Left renal pelvis (tissue), 4 donors: ENCODE measurements at regions not wholly inside any gene's neighbourhood (a gene's known extent, or its start where the extent isn't known, plus 50 kb on each side); places are given as distances from the start of the nearest gene placed in this dataset.
"Not testable (repeated sequence)": the region's sequence is repeated elsewhere in the genome, so short reads cannot be mapped to it uniquely, and the experiment has no call there.

Experiments used
- DNase-seq, 4 donors: peaks; one replicate each; pipeline ENCODE4 v3.0.0-alpha.2; 2013; ENCODE audit warnings: low read depth in 4 of 4, low spot score in 3 of 4

DNA sequence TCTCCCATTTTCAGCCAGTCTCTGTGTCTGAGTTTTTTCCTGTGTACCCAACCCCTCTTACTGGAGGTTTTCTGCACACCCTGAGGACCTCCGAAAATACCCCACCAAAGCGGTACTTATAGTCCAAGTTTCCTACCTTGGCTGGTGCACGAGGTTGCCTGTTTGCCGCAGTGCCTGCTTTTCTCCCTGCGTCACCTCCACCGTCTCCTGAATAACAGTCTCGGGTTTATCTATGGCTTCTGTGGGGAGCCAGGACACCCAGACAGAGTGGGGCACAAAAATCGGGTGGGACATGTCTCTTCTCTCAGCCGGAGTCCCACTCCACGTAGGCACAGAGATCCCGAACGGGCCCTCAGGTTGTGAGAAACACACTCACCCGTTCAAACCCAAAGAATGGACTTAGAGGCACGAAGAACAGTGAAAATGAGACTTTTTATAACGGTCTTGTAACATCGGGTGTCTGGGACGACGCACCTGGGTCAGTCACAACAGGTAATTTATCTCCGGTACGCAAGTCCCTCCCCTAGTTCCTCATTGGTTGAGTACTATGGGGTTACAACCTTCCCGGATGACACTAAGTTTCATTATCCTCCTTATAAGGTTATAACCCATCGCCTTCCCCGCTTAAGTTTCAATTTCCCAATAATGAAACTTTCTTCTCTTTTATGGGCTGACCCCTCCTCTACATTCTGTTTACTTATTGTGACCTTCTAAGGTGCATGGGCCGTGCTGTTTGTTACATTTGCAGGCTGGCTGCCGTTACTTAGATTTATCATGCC, 970.2 kb upstream of the COX7C start:
- DNase-seq, result no peak

DNA sequence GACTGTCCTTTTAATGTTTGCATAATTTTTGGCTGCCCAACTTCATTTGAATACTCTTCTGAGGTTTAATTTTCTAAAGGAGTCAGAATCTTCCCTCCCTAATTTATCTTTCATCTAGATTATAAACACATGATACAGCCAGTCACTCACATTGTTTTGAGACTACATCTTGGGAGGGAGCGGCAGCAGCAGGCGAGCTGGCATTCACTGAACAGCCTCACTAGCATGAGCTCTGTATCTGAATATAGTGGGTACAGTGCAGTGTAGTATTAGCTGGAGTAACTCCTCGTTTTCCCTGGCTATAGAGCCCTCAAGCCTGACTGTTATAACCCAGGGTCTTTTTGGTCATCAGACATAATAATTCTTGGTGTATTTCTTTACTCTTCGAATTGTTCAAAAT, 969.2 kb upstream of the COX7C start:
- no peak for DNase-seq

DNA sequence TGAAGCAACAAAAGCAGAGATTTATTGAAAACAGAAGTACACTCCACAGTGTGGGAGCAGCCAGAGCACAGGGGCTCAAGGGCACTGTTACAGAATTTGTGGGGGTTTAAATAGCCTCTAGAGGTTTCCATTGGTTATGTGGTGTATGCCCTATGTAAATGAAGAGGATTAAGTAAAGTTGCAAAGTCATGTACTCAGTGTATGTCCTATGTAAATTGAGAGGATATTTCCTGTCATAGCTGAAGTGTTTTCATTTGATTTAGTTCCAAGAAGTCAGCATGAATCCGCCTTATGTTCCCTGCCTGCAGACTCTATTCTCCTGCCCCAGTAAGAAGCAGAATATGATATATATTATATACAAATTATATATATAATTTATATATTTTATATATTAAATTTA, 966.0 kb upstream of the COX7C start:
- DNase-seq, result no peak

DNA sequence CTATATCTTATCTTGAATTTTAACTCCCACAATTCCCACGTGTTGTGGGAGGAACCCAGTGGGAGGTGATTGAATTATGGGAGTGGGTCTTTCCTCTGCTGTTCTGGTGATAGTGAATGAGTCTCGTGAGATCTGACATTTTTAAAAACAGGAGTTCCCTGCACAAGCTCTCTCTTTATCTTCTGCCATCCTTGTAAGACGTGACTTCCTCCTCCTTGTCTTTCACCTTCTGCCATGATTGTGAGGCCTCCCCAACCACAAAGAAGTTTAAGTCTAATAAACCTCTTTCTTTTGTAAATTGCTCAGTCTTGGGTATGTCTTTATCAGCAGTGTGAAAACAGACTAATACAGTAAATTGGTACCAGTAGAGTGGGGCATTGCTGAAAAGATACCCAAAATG, 963.6 kb upstream of the COX7C start:
- DNase-seq, result not testable (repeated sequence)

DNA sequence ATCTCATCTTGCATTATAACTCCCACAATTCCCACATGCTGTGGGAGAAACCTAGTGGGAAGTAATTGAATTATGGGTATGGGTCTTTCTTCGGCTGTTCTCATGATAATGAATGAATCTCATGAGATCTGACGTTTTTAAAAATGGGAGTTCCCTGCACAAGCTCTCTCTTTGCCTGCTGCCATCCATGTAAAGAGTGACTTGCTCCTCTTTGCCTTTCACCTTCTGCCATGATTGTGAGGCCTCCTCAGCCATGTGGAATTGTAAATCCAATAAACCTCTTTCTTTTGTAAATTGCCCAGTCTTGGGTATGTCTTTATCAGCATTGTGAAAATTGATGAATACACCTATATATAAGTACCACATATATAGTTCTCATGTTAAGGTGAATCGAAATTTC, 961.7 kb upstream of the COX7C start:
- no peak for DNase-seq

DNA sequence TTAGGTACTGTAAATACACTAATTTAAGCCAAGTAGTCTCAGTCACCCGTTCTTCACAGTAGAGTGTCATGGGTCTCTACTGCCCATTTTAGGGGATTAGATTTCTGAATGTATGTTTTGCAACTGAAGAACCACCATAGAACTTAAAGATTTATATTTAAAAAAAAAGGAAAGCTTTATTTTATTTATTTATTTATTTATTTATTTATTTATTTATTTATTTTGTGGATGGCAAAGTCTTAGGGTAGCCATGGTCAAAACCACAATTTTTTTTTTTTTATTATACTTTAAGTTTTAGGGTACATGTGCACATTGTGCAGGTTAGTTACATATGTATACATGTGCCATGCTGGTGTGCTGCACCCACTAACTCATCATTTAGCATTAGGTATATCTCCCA, 960.4 kb upstream of the COX7C start:
- not testable (repeated sequence) for DNase-seq

DNA sequence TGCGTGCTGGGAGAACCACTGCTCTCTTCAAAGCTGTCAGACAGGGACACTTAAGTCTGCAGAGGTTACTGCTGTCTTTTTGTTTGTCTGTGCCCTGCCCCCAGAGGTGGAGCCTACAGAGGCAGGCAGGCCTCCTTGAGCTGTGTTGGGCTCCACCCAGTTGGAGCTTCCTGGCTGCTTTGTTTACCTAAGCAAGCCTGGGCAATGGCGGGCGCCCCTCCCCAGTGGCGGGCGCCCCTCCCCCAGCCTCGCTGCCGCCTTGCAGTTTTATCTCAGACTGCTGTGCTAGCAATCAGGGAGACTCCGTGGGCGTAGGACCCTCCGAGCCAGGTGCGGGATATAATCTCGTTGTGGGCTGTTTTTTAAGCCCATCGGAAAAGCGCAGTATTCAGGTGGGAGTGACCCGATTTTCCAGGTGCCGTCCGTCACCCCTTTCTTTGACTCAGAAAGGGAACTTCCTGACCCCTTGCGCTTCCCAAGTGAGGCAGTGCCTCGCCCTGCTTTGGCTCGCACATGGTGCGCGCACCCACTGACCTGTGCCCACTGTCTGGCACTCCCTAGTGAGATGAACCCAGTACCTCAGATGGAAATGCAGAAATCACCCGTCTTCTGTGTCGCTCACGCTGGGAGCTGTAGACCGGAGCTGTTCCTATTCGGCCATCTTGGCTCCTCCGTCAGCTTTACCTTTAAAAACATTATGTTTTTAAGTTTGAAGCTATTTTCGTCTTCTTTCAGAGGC, 954.6 kb upstream of the COX7C start:
- DNase-seq, result not testable (repeated sequence)

DNA sequence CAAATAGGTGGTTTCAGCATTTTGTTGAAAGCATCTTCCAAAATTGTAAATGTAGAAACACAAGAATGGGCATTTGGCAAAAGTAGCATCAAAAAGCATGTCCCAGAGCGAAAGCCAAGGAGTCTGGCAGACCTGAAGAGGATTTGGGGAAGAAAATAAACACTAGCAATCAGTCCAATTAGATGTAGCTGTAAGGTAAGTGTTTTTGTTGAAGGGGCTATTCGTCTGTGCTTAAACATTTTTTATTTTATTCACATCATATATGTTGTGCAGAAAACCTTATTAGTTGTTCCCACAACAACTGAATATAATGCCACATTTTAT, 954.1 kb upstream of the COX7C start:
- DNase-seq, result no peak

DNA sequence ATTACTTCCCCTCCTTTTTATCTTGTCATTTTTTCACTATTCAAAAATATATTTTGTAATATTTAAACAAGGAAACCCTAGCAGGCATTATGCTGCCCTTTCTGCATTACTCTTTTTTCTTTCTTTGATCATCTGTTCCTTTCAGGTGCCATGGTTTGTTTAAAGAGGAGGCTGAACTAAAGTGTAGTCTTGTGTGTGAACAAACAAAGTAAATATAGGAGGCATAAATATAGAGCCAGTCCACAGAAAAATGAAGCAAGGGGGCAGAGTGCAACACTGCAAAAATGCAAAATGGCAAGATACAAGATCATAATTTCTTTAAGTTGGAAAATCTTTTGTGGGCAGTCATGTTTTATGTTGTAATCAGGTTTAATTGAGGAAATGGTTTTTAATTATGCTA, 947.3 kb upstream of the COX7C start:
- no peak for DNase-seq

DNA sequence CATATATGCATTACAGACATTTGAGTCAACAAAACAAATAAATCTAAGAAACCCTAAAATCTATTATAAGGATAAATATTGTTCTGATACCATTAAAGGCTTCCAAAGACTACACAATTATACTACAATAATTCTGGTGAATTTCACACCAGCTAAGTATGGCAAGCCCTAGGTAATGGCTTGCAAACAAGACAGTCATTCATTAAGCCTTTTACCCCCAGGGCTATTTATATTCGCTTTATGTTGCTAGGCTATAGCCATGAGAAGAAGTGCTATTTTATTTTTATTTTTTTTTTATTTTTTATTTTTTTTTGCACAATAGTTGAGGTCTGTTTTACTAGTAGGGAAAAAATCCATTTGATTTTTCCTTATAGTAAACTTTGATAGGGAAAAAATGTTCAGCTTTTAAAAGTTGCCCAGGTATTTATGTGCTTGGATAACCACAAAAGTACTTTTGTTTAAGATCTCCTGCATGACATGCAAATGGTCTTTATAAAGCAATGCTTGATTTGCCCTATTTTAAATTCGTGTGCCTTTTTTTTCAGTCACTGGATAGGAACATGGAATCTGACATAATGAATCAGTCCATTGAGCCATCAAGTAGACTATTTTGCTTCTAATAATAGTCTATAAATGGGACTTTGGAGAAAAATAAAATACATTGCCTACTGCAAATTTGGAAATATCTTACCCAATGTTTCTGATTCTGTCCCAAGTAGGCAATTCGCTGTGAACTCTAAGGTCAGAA, 946.3 kb upstream of the COX7C start:
- no peak for DNase-seq

DNA sequence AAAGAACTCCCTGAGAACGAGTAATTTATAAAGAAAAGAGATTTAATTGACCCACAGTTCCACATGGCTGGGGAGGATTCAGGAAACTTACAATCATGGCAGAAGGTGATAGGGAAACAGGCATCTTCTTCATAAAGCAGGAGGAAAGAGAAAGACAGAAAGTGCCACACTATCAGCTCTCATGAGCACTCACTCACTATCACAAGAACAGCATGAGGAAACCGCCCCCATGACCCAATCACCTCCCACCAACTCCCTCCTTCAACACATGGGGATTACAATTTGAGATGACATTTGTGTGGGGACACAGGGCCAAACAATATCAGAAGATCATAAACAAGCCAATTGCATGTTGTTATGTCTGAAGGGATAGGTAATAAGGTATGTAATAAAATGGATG, 935.9 kb upstream of the COX7C start:
- no peak for DNase-seq

DNA sequence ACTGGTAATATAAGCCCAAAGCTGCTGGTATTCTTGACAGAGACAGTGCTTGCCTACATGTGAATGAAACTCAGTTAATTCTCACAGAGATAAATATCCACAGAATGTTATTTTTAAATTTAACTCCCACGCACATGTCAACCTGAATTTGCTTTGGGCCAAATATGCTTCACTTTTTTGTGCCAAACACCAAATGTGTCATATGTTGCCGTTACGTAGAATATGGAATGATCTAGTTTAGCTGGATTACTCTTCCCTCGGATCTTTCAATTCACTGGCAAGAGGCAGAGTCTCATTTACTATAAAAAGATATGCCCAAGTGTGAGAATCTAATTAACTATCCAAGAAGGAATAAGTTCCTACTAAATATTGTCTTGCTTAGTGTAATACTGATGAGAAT, 933.4 kb upstream of the COX7C start:
- DNase-seq, result no peak

DNA sequence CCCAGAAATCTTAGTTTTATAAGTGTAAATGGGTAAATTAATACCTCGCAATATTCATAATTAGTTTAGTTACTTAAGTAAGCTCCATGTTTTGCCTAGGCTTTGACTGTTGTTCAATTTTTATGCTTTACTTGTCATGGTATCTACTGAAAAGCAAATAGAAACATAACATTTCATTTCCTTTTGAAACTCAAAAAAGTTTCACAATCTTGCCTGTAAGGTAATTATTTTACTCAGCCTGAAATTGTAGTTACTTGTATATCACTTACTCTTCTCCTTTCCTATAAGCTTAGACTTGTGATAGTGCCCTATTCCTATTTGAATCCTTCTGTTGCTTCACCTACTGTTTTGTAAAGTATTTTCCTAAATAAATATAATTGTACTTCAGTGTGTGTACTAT, 914.4 kb upstream of the COX7C start:
- DNase-seq, result no peak

DNA sequence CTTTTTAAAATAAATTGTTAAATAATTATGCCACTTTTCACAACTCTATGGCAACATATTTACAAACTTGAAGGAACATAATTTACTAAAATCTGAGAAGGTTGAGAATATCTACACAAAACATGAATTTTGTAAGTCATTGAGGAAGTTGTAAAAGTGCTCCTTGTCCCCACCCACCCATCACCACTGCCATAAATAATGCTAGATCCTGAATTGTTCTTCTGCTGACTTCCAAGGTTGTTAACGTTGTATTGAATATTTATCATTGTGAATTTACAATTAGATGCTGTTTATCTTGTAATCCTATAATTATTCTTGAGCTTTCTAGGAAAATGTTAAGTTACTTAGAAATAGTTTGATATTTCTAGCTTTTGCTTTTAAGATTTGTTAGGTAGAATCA, 908.0 kb upstream of the COX7C start:
- DNase-seq, result no peak

DNA sequence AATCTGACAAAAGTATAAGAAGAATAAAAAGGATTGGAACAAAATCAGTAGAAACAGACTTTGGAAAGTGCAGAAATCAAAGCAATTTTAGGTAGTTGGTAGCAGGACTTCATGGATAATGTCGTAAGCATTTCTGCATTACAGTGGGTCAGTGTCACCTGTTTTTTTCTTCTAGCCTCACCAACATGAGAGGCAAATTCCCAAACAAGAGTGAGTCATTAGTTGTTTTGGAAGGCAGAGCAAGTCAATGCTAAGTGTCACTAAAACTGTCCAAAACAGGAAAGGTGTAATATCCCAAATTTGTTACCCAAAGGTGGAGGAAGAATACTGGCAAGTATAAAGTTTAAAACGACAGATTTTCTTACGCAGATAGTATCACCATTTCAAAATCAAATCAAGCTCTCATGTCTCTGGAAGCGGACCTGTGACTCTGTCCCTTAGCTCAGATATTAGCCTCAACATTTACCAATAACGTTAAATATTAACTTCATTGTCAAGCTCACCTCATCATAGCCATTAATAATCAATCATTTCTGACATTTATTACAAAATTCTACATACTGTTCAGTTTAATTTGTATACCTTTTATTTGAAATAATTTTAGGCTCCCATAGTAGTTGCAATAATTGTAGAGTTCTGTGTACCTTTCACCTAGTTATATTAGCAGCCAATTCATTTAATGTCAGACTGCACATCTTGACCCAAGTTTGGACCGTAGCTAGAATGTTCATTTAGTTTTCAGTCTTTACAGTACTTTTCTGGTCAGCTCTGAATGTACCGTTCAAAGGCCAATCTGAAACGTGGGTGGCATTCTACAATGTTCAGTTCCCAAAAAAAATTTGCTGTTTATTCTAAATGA, 901.2 kb upstream of the COX7C start:
- DNase-seq, result no peak

DNA sequence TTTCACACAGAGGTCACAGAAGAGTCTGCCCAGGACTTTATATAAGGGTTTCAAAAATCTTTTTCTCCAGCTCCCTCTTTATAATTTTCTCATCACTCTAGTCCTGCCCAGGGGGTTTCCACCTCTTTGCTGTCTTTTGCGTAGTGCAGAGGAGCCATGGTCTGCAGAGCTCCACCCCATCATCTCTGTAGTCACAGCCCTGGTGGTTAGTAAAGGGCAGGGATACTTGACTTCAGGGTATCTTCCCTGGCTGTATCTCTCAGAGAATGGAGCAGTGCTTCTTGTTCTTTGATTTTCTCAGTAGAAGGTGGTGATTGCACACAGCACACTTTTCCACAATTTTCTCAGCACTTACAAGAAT, 900.6 kb upstream of the COX7C start:
- DNase-seq, result no peak

DNA sequence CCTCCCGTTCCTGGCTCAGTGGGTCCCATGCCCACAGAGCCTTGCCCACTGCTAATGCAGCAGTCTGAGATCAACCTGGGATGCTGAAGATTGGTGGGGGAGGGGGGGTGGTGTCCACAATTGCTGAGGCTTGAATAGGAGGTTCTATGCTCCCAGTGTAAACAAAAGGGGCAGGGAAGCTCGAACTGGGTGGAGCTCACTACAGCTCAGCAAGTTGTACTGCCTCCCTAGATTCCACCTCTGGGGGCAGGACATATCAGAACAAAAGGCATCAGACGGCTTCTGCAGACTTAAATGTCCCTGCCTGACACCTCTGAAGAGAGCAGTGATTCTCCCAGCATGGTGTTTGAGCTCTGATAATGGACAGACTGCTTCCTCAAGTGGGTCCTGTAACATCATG, 885.6 kb upstream of the COX7C start:
- DNase-seq, result no peak

DNA sequence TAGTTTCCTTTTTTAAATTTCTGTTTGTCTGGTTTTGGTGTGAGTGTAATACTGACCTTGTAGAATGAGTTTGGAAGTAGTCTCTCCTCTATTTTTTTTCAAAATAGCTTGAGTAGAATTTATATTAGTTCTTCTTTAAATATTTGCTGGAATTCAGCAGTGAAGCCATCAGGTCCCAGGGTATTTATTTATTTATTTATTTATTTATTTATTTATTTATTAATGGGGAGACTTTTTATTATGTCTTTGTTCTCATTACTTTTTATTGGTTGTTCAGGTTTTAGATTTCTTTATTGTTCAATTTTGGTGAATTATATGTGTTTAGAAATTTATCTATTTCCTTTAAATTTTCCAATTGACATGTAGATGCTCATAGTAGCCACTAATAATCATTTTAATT, 875.8 kb upstream of the COX7C start:
- no peak for DNase-seq

DNA sequence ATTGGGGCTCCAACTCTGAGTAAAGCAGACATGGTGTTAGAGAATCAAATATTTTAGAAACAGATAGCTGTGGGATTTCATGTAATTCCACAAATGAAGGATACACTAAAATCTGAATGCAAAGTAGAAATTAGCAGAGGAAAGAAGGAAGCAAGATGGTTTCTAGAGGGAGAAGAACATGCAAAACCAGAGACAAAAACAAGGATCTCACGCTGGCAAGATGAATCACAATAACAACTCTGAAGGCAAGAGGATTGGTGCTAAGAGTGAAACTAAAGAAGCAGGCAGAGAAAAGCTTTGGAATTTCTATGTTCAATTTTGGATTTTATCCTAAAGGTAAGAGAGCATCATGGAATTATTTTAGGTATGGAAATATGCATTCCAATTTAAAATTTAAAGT, 857.2 kb upstream of the COX7C start:
- DNase-seq, result no peak

DNA sequence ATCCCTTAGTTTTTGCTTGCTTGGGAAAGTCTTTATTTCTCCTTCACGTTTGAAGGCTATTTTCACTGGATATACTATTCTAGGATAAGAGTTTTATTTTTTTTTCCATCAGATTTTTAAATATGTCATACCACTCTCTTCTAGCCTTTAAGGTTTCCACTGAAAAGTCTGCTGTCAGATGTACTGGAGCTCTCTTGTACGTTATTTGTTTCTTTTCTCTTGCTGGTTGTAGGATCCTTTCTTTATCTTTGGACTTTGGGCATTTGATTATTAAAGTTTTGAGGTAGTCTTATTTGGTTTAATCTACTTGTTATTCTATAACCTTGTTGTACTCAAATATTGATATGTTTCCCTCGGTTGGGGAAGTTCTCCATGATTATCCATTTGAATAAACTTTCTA, 848.4 kb upstream of the COX7C start:
- no peak for DNase-seq

DNA sequence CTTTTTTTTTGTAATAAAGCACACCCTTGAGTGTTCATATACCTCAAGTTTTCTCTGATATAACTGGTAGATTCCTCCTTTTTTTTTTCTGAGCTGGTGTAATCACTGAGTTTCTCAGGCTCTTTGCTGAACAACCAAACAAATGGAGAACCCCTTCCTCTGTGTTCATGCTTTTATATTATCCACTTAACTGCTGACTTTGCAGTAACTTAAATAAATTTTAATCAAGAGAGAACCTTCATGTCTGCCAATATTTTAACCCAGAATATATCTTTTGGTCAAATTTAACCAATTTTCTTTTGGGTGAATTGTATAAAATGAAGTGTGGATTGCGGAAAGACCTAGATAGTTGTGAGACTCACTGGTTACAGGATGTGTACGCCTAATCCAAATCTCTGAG, 833.0 kb upstream of the COX7C start:
- DNase-seq, result no peak
